Activated CD4-positive, CD25-positive, alpha-beta regulatory T cell treated with anti-CD3 and anti-CD28 coated beads, Interleukin-2, amount 50 U/mL, for 72 hours (primary cell): ENCODE measurements at regions not wholly inside any gene's neighbourhood (a gene's known extent, or its start where the extent isn't known, plus 50 kb on each side); places are given as distances from the start of the nearest gene placed in this dataset.

Source experiments
- DNase-seq: peaks from one replicate; pipeline ENCODE4 v3.0.0; 2021

DNA sequence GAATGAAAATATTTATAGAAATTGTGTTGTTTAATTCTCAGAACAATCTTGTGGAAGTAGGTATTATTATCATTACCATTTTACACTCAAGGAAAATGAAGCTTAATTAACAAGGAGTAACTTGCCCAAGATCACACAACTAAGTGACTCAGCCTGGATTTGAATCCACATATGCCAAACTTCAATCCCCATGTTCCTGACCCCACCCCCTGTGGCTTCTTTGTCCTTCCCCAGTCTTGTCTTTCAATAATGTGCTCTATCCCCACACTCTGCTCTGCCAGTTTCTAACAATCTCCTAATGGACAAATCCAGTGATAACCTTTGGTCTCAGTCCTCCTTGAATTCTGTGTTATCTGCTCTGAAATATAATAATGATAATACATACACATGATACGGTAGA, 355.2 kb downstream of the BMP4 start:
- no peak for DNase-seq

DNA sequence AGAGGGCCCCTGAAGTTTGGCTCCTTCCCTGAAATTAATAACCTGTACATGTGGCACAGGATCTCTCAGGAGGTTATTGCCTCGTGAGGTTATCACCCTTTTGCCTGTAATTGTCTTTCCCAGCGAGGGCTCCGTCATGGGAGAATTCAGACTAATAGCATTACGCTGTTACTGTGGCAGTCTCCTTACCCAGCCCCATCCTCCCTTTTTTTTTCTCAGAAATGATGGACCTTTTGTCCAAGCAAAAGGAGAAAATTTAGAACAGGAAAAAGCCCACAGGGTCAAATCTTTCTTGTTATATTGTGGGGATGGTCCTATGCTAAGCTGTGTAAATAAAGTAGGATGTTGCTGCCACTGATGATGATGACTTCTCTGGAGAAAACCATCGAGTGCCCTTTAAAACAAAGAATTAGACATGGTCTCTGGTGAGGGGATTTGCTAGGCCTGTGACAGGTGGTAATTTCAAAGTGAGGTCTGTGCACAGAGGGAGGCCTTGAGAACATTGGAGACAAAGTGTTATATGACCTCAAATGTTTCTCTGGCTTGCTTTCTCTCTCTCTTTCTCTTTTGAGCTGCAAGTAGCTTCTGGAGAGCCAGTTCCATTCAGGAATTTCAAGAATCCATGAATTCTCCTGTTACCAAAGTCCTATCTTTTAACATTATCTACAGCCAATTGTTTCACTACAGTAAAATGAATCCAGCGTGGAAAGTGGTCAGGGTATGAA, 357.2 kb downstream of the BMP4 start:
- DNase-seq = no peak

DNA sequence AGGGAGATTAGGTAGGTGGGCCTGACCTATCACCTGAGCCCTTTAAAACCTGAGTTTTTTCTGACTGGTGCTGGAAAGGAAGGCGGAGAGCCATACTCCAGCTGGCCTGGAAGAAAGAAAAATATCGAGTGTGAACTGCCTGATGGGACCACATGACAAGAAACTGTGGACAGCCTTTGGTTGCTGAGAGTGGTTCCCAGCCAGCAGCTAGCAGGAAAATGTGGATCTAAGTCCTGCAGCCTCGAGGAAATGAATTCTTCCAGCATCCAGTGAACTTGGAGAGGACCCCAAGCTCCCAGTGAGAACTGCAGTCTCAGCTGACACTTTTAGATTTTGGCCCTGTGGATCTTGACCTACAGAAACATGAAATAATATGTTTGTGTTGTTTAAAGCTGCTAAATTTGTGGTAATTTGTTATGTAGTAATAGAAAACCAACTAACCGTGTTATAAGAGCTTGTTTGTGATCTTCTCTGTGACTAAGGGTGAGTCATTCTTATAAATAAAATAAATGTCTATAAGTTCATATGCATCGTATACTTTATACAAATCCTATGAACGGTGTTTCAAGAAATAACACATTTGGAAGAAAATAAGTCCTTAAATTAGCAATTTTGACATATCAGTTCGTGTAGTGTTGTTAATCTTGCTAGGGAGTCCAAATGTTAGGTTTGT, 359.6 kb downstream of the BMP4 start:
- DNase-seq = no peak

DNA sequence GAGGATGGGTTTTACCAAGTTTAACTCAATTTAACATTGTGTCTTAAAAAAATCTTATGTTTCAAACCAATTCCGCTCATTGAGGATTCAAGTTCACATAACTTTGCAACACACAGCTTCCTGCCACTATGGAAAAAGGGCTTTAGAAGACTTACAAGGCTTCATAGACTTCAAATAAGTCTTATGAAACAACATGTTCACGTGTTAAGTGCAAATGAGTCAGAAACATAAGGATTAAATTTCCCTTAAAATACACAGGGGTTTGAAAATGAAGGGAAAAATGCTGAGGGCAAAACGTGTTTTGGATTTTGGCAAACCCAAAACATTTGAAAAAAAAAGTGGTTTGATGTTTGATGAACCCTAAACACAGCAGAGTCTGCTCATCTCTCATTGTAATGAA, 364.8 kb downstream of the BMP4 start:
- no peak for DNase-seq

DNA sequence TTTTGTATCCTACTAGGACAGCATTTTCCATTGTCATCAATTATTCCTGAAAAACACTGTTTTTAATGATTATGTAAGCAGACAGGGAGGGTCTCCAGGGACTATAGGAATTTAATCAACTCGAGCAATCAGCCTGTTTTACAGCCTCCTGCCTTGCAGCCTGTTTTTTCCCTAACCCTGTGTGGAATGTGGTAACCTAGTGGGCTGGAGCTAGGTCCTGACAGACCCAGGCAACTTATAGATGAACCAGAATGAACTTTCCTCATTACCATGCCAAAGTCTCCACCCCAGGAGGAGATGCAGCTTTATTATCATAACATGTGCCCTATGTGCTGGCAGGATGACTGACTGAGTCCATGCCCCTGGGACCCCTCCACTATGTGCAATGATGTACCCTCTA, 375.1 kb downstream of the BMP4 start:
- no peak for DNase-seq

DNA sequence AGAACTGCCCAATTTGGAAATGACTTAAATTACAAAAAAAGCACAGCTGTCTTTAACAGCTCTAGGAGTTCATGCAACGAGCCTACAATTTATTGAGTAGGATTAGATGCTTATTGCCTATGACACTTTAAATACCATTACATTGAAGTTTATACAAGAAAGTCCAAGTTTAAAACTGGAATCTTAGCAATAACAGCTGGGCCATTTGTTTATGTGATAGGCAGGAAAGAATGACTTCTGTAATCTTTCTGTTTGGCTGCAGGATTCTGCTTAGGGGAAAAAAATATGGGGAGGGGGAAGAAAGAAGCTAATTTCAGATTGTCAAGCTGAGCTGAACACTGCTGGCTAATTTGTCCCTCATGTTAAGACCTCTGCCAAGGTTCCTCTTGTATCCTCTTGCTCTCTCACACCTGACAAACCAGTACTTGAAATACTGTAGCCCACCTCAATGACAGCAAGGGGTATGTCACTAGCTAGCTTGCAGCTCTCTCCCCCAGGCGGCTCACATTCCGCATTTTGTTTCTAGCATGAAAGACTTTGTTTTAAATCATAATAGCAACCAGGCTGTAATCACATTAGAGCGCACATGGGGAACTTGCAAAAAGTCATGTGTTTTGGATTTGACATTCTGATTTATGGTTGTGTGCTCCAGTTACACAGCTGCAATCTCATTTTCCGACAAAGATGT, 384.8 kb downstream of the BMP4 start:
- no peak for DNase-seq

DNA sequence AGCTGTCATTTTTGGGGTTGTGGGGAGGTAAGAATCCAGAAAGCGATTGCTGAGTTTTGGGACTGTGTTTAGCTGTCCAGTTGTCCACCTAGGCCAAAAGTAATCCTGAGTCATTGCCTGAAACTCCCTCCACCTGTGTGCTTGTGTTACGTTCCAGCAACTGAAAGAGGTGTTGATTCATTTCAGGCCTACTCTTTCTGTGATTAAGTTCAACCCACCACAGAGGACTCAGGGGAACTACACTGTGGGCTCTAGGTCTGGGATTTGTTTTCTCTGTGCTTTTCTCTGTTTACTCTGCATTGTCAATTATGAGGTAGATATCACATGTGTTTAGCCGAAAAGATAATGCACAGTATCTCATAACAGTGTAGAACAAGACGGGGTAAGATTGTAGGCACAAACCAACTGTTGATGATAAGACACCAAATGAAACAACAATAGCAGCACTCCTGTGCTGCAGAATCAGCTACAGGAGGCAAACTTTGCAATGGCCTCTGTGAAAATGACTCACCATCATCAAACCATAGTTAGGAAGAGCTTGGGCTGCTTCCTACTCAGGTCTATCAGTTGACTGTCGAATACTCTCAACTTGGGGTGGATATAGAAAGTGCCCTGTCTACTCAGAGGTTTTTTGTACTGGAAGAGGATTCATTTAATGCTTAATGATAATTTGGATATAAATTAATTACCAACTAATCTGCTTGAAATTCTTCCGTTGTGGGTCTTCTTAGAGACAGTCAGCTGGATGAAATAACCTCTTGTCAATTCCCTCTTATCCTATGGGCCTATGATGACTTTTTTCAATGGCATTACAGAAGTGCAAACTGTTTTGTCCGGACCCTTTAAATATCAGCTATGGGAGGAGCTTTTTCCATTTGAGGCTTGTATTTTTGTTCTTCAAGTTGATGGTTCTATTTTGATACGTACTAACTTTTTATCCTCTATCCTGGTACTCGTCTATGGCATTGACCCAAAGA, 385.9 kb downstream of the BMP4 start:
- DNase-seq = no peak

DNA sequence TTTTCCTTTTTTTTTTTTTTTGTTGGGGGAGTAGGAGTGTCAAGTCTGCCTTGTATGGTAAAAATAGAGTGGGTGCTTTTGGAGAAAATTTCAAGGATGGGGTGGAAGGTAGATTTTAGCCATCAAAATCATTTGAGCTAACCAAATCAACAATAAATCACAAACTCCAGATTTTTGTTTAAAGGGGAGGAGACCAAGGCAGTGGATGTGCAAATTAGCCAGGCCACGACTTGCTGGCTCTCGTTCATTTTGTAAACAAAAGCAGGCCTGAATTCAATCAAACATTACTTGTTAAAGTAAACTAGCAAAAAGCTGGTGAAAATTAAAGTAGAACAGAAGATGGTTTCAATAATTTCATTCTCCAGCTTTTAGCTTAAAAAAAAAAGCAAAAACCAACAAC, 387.2 kb downstream of the BMP4 start:
- DNase-seq = no peak

DNA sequence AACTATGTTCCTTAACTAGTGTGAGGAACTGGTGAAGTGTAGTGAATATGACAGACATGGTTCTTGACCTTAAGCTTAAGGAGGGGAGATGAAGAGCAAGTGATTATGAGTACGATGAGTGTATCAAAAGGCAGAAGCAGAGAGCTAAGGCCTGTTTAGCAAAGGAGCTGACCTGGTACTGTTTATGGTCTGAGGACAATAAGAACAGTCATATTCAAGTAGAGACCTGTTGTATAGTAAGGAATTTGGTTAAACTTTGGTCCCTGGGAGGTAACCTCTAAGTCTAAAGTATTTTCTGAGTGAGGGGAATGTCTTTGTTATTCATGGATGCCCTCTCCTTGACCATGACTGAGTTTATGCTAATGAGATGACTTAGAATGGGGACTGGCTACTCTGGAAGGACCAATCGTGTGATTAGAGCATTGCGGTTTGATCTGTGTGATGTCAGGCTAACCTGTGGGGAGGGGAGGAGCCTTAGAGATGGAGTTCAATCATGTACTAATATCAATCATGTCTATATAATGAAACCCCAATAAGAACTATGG, 389.3 kb downstream of the BMP4 start:
- no peak for DNase-seq

DNA sequence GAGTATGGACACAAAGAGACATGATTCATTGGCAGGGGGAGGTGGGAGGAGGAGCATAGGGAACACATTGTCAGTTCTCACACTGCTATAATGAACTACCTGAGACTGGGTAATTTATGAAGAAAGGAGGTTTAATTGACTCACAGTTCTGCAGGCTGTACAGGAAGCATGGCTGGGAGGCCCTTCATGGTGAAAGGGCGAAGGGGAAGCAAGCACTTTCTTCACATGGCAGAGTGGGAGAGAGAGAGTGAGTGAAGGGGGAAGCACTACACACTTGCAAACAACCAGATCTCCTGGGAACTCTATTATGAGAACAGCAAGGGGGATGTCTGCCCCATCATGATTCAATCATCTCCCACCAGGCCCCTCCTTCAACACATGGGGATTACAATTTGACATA, 391.8 kb downstream of the BMP4 start:
- DNase-seq = no peak

DNA sequence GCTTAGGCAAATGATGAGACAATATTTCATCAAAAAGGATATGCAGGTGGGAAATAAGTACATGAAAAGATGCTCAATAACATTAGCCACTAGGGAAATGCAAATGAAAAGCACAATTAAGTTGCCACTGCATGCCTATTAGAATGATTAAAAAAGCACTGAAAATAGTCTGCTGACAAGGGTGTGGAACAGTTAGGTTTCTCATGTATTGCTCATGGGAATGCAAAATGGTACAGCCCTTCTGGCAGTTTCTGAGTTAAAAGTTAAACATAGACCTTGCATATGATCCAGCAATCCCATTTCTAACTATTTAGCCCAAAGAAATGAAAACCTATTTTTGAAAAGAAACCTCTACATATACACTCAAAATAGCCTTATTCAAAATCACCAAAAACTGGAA, 393.0 kb downstream of the BMP4 start:
- DNase-seq = no peak

DNA sequence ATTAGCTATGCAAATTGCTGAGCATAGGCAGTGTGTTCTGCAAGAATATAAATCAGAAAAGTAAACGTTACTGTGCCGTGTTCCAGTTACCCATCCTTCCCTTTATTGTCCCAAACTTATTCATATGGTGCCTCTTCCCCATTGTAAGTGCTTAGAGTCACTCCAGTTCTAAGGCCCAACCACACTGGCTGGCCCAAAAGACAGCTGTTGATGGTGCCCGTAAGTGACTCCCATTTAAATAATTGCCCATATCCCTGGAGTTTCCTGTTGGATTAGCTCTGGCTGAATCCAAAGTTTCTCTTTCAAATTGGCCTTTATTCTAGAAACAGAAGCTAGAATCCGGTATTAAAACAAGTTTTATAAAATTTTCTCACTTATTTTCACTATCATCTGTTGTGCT, 400.1 kb upstream of the DDHD1 start:
- DNase-seq = no peak

DNA sequence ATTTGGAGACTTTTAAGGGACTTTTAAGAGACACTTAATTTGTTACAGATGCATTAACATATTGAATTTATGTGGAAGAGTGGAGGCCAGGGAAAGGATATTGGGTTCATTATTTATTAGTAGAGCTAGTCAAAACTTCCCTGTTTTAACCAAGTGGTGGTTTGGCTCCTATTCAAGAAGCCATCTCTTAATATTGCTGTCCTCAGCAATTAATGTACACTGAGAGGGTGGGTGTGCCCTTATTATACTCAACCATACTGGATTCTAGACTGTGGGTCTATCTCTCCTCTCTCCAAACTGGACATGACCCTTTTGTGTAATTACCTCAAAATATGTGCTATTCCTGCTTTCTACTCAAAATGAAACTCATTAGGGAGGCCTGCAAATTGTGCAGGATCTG, 398.7 kb upstream of the DDHD1 start:
- no peak for DNase-seq

DNA sequence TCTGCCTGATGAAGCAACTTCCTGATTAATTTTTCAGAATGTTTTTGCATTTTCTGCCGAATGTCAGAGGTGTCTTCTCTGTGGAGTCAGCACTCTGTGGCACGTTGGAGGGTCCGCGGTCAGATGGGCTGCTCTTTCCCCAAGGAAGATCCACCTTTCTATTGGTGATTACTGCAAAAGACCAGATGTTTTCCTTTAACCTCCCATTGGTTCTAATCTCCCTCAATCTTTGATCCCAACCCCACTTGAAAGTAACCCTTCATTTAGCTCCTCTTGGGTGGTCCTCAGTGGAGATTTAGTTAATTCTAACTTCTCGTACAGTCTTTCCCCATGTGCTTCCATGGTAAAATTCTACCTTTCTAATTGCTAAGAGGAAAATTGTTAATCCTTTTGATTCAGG, 397.7 kb upstream of the DDHD1 start:
- DNase-seq = no peak

DNA sequence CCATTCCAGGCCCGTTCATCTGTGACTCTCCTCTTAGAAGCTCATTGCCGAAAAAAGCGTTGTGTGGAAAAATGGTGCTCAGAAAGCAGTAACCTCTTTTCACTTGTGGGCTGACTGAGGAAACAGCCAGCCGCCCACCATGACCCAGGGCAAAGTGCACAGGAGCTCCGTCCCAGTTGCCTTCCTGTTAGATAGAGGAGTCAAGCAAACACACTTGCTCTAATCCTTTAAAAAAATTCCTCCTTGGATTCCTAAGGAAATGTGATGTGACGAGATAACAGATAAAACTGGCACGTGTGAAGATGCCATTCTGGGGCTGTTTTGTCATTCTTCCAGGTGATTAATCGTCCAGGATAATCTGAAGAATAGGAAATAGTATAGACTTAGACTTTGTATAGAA, 396.8 kb upstream of the DDHD1 start:
- DNase-seq = no peak

DNA sequence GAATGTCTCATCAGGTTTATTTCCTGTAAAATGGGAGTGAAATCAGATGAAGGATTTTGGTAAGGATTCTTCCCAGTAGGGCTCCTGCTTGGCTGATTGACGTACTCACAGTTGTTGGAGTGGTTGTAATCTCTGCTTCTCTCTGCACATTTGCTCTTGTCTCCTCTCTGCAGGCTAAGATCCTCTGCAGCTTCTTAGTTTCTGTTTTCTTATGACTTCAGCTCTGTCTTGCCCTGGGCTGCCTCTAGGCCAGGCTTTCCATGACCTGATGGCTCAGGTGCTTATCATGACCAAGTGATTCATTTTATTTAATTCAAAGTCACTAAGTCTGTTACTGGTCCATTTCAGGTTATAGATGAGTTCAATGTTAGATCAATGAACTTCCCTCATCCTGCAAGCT, 394.5 kb upstream of the DDHD1 start:
- DNase-seq = no peak

DNA sequence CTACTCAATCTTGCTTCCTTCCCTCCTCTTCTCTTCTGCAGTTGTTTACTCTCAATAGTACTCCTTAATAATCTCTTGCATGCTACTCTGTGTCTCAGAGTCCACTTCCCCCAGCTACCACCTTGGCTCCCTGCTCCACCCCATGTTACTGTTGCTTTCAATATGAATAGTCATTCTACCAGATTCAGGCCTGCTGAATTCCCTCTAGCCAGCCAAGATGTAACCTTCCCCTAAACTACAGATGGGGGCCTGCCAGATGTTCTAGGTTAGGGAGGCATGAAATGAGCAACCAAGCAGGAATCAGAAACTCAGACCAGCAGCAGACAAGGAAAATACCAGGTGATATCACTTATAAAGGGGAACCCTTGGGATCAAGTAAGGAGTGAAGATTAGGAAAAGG, 392.1 kb upstream of the DDHD1 start:
- no peak for DNase-seq

DNA sequence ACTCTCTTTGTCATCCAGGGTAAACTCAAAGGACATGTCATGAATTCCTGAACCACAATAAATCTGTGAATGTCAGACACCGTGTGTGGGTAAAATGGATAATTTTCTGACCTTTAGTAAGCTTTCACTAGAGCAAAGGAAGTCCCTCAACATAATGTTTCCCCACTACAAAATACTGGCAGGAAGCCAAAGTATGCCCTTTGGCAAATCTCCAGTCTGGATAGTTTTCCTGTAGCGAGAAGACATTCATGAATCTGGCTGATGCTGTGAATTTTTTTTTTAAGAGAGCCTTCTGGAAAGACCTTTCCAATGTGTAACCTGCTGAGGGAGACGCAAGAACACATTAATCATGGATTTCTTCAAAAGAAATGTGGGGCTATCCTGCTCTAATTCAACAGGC, 389.6 kb upstream of the DDHD1 start:
- DNase-seq = no peak

DNA sequence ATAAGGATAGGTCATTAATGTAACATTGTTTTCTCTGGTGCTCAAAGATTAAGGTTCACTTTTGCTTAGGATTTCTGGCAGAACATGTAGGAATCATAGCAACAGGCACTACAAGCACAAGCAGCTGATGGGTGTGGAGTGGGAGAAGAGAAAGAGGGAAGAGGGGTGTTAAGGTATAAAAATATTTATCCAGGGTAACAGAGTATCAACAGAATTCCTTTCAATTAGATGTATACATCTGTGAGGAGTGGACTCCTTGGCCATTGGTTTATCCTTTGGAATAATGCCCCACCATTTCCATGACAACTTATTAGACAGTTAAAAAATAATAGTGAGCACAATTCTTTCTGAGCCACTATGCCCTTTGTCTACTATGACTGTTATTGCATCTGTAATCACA, 388.3 kb upstream of the DDHD1 start:
- DNase-seq = no peak

DNA sequence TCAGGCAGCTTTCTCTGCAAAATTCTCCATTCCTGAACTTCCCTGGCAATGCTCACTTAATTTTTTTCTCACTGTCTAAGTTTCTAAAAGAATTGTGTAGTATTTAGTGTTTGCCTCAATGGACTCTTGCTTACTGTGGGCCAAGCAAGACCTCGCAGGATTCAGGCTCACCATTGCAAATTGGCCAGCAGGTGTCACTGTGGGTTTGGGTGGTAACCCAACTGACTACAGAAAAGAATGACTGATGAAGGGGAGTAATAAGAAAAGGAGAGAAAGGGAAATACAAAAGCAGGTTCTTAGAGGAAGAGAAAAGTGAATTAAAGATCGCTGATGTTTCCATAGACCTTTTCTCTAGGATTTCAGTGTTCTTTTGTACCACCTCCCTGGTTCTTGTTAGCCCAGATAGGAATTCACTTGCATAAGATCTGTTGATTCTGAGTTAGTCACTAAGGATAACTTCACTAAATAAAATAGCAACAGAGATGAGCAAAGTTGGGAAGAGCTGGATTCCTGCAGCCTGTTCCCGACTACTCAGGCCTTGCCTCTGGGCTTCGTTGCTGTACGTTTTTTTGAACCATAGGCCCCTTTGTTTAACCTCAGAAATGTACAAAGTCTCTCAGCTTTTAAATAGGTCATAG, 386.5 kb upstream of the DDHD1 start:
- peak; percentile 41 for DNase-seq

DNA sequence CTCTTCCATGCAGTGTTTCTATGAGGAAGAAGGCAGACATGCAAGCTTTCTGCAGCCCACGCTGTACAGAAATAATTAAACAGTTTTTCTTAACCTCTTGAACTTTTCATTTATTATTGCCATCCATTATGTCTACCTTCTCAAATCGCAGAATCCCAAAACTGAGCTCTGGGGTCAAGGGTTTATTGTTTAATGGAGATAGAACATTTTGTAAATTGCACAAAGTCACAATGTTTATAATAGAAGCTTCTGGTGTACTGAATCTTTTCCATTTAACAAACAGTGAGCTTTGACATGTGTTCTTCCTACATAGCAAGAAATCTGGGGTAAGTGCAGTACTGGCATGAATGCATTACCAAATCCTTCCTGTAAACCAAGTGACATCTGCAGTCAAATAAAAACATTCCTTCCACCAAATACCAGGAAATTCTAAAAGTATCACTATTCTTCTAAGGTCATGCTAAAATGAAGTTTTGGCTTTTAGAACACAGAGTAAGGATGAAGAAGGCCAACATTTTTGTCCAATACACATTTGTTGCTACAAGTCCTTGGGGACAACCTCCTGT, 385.3 kb upstream of the DDHD1 start:
- no peak for DNase-seq
